CD14-positive monocyte (primary cell): ENCODE measurements at regions not wholly inside any gene's neighbourhood (a gene's known extent, or its start where the extent isn't known, plus 50 kb on each side); places are given as distances from the start of the nearest gene placed in this dataset.

ENCODE experiments used
- DNase-seq, 3 donors: peaks; one replicate each; pipeline ENCODE4 v3.0.0-alpha.2; 2011 to 2022
- H2AFZ ChIP-seq: 2 replicates; pipeline ENCODE4 v1.6.0; 2012; ENCODE audit warnings: mild to moderate bottlenecking, low read depth, low read length, inconsistent platforms; ENCODE audit not compliant: insufficient read depth, poor library complexity, severe bottlenecking
- H3K27ac ChIP-seq, 2 donors: 1 replicate in 1 of 2; 2 replicates in 1 of 2; pipeline ENCODE4 v1.5.1; 2012 to 2013; ENCODE audit warnings: low read length in 2 of 2, control low read depth in 1 of 2, inconsistent platforms in 1 of 2, low read depth in 1 of 2, mild to moderate bottlenecking in 1 of 2
- H3K27me3 ChIP-seq, 2 donors: one replicate each; pipeline versions ENCODE4 v1.6.0 to v1.6.1; 2011 to 2013; ENCODE audit warnings: low read length in 2 of 2; ENCODE audit not compliant: control insufficient read depth in 2 of 2, insufficient read depth in 2 of 2
- H3K36me3 ChIP-seq, 2 donors: replicated peaks in 1 of 2; 1 replicate in 1 of 2; 2 replicates in 1 of 2; pipeline versions ENCODE4 v1.5.1 to v1.6.1; 2012 to 2013; ENCODE audit warnings: low read length in 2 of 2, control low read depth in 1 of 2, inconsistent platforms in 1 of 2, mild to moderate bottlenecking in 1 of 2; ENCODE audit not compliant: insufficient read depth in 2 of 2, control insufficient read depth in 1 of 2
- H3K4me1 ChIP-seq, 2 donors: 1 replicate in 1 of 2; 2 replicates in 1 of 2; pipeline versions ENCODE4 v1.5.1 to v1.6.1; 2012 to 2013; ENCODE audit warnings: low read length in 2 of 2, control low read depth in 1 of 2, inconsistent platforms in 1 of 2, mild to moderate bottlenecking in 1 of 2, moderate library complexity in 1 of 2; ENCODE audit not compliant: insufficient read depth in 2 of 2, control insufficient read depth in 1 of 2
- H3K4me2 ChIP-seq: replicated peaks from 2 replicates; pipeline ENCODE3; 2012; ENCODE audit warnings: low read length, moderate library complexity, mild to moderate bottlenecking; ENCODE audit not compliant: poor library complexity, severe bottlenecking; ENCODE audit errors: extremely low read depth
- H3K4me3 ChIP-seq, 3 experiments: fragments of 200-600 bp in 1 of 3; sonication (generic) in 1 of 3; replicated peaks in 1 of 3; 1 replicate in 2 of 3; 2 replicates in 1 of 3; pipeline ENCODE4 v1.5.1; 2011 to 2013; ENCODE audit warnings: low read length in 3 of 3, mild to moderate bottlenecking in 3 of 3, control low read depth in 2 of 3, low read depth in 2 of 3, inconsistent platforms in 1 of 3, moderate library complexity in 1 of 3
- H3K79me2 ChIP-seq: 2 replicates; pipeline ENCODE4 v1.6.0; 2012; ENCODE audit warnings: mild to moderate bottlenecking, control low read depth, inconsistent platforms, low read length, moderate library complexity; ENCODE audit not compliant: insufficient read depth
- H3K9ac ChIP-seq: 2 replicates; pipeline ENCODE4 v1.6.0; 2017; ENCODE audit warnings: low read length, mild to moderate bottlenecking; ENCODE audit not compliant: insufficient read depth, poor library complexity, severe bottlenecking
- H3K9me3 ChIP-seq, 2 donors: replicated peaks in 1 of 2; 1 replicate in 1 of 2; 2 replicates in 1 of 2; pipeline versions ENCODE4 v1.5.1 to v1.6.1; 2012 to 2013; ENCODE audit warnings: low read length in 2 of 2, control low read depth in 1 of 2; ENCODE audit not compliant: control insufficient read depth in 1 of 2, insufficient read depth in 1 of 2
- H4K20me1 ChIP-seq: 2 replicates; pipeline ENCODE4 v1.6.0; 2012; ENCODE audit warnings: mild to moderate bottlenecking, low read length, control low read depth, moderate library complexity; ENCODE audit not compliant: insufficient read depth
- H3K27ac Mint-ChIP-seq, 7 donors: one replicate each; pipeline ENCODE4 v1.8.0; 2020; ENCODE audit warnings: mild to moderate bottlenecking in 7 of 7, mixed read lengths in 7 of 7, moderate library complexity in 6 of 7, inconsistent platforms in 2 of 7
- H3K27me3 Mint-ChIP-seq, 3 donors: one replicate each; pipeline ENCODE4 v1.8.0; 2021 to 2022; ENCODE audit warnings: low read depth in 3 of 3, mild to moderate bottlenecking in 3 of 3, mixed read lengths in 3 of 3, moderate library complexity in 3 of 3, inconsistent platforms in 1 of 3
- H3K36me3 Mint-ChIP-seq, 2 donors: one replicate each; pipeline ENCODE4 v1.8.0; 2020; ENCODE audit warnings: mixed read lengths in 2 of 2, inconsistent platforms in 1 of 2, mild to moderate bottlenecking in 1 of 2
- H3K4me1 Mint-ChIP-seq: one replicate; pipeline ENCODE4 v1.8.0; 2020; ENCODE audit warnings: mild to moderate bottlenecking, mixed read lengths
- H3K4me3 Mint-ChIP-seq, 2 donors: one replicate each; pipeline ENCODE4 v1.8.0; 2020; ENCODE audit warnings: mild to moderate bottlenecking in 2 of 2, mixed read lengths in 2 of 2, moderate library complexity in 1 of 2
- H3K9me3 Mint-ChIP-seq, 7 donors: one replicate each; pipeline ENCODE4 v1.8.0; 2020 to 2022; ENCODE audit warnings: mixed read lengths in 7 of 7, mild to moderate bottlenecking in 6 of 7, moderate library complexity in 6 of 7, inconsistent platforms in 2 of 7
- CTCF ChIP-seq: fragments of 200-600 bp; IDR thresholded peaks from one replicate; pipeline ENCODE4 v1.8.0; 2022; ENCODE audit warnings: antibody characterized with exemption, mild to moderate bottlenecking
- WGBS: methylation state at CpG from one replicate; pipeline ENCODE4 v1.1.5; 2013; ENCODE audit warnings: missing lambda C conversion rate; ENCODE audit not compliant: insufficient coverage; 5-methylcytosine and 5-hydroxymethylcytosine counted together
- intact Hi-C, 2 donors: fragments of 100-400 bp; cut with micrococcal nuclease; formaldehyde crosslinking; loops; one replicate each; pipeline versions ENCODE4 v1.15.0 to v1.15.1; 2023

- no peaks in the 10 kb centered on the region for H3K36me3 Mint-ChIP-seq
- H3K4me3 ChIP-seq: no peak overlapping the region
- H3K36me3 ChIP-seq: no peaks in the 10 kb centered on the region
- no peaks in the 10 kb centered on the region for H4K20me1 ChIP-seq
- no peak overlapping the region for H3K27ac ChIP-seq
- no peak overlapping the region for H3K4me2 ChIP-seq
- no peaks in the 10 kb centered on the region for H3K4me1 ChIP-seq
- H3K27ac Mint-ChIP-seq: no peak overlapping the region
- H3K9ac ChIP-seq: no peak overlapping the region
- H3K4me3 Mint-ChIP-seq: no peak overlapping the region
- no CpG with 5 or more reads among the region's 1 CpG for WGBS
- TF ChIP-seq CTCF: no peak
- H3K9me3 ChIP-seq: no peaks in the 10 kb centered on the region
- H3K4me1 Mint-ChIP-seq: no peaks in the 10 kb centered on the region
- no peak for DNase-seq
- intact Hi-C loops: no loop called here
- H2AFZ ChIP-seq: no peak overlapping the region
- no peaks in the 10 kb centered on the region for H3K79me2 ChIP-seq
- H3K27me3 Mint-ChIP-seq: peaks cover 2 to 8% (median 6%) of the 10 kb centered on the region in 3 donors
- peaks cover 0 to 5% (median 0%) of the 10 kb centered on the region in 7 donors for H3K9me3 Mint-ChIP-seq
- no peaks in the 10 kb centered on the region for H3K27me3 ChIP-seq
Measured at GRCh38 chr11:18849406-18849805, 57.8 kb upstream of the PTPN5 start.

GRCh38 chr11:18844753-18845367, 53.3 kb upstream of the PTPN5 start:
- Histone ChIP-seq H4K20me1 (no peaks in the 10 kb centered on the region), H3K4me3 (no peak overlapping the region), H3K27ac (no peak overlapping the region), H3K79me2 (no peaks in the 10 kb centered on the region), H3K27me3 (no peaks in the 10 kb centered on the region), H3K4me2 (no peak overlapping the region), H3K9ac (no peak overlapping the region), H3K36me3 (no peaks in the 10 kb centered on the region), H2AFZ (no peak overlapping the region), H3K9me3 (peaks cover 4 to 9% of the 10 kb centered on the region in 2 donors), H3K4me1 (no peaks in the 10 kb centered on the region)
- Mint-ChIP-seq H3K9me3 (peaks cover 0 to 12% (median 4%) of the 10 kb centered on the region in 7 donors), H3K4me1 (no peaks in the 10 kb centered on the region), H3K27ac (no peak overlapping the region), H3K27me3 (peaks cover 2 to 4% (median 4%) of the 10 kb centered on the region in 3 donors), H3K36me3 (no peaks in the 10 kb centered on the region), H3K4me3 (no peak overlapping the region)
- peak; percentile 35 for TF ChIP-seq CTCF
- no peak for DNase-seq
- intact Hi-C loops: no loop called here
- no CpG with 5 or more reads among the region's 1 CpG for WGBS
